ENCODE measurements at regions not wholly inside any gene's neighbourhood (a gene's known extent, or its start where the extent isn't known, plus 50 kb on each side); places are given as distances from the start of the nearest gene placed in this dataset.
"Not testable (repeated sequence)": the region's sequence is repeated elsewhere in the genome, so short reads cannot be mapped to it uniquely, and the experiment has no call there.

DNA sequence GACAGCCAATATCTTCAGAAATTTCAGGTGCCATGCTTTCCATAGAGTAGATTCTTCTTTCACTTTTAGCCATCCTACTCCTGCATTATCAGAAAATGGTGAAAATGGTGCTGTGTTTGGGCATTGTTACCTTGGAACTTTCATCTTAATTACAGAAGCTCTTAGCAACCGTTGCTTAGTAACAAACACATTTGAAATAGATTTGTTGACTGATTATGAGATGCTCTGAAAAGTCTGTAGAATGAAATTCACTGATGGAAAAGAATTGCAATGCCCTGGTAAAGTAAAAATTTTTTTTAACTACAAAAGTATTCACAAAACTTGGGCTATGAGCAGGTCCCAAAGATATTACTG is 249.3 kb upstream of the NEBL start:
- in situ Hi-C loops (cut with HindIII; ENCODE audit: low pct_ligation_motif_present, low pct_unique_long_range_greater_than_20kb, low sequenced_read_pairs), result no loop called here

DNA sequence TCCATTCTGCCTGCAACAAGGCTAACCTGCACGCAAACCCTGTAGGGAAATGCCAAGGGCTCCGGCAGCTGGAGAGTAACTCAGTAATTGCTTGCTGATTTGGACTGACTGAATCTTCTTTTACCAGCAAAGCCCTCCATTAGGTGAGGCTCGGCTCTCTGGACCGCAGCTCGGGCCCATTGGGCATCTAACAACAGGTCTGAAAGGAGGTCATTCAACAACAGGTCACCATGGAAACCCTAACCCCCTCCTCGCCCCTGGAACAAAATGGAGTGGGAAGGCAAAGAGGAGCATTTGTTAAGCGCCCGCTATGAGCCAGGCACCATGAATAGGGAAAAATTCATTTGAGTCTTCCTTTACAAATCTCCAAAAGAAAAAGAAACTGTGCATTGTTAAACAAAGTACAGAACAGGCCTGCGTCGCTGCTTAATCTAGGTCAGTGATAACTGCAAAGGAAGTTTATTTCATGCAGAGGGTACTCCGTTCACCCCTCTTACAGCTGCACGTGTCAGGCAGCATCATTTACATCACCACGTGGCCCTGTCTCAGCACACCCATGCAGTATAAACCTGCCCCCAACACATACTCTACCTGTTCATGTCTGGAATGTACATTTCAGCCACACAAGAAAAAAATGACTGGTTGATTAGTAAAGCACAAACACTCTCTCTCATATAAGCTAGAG is 248.8 kb upstream of the NEBL start:
- no peak for DNase-seq
- in situ Hi-C loops (cut with HindIII; ENCODE audit: low pct_ligation_motif_present, low pct_unique_long_range_greater_than_20kb, low sequenced_read_pairs), result no loop called here

More for the DNA sequence above, 249.3 kb upstream of the NEBL start:
- no peak for DNase-seq

DNA sequence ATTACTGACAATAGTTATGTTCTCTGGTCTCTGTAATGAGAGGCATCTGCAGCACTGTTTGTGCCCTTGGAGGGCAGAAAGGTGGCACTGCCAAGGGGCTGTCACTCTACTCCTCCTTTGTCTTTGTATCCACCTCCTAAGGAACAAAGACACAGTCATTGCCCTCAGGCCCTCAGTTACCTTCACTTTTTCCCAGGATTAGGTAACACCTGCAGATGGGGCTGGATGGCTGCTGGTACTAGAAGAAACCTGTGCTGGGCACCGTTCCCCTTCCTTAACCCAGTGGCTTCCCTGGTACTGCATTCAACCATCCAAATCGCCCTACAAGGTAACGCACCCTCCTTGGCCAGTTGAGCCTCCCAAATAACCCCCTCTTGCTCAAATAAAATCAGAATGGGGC is 246.9 kb upstream of the NEBL start:
- DNase-seq, result no peak
- in situ Hi-C loops (cut with HindIII; ENCODE audit: low pct_ligation_motif_present, low pct_unique_long_range_greater_than_20kb, low sequenced_read_pairs), result no loop called here

DNA sequence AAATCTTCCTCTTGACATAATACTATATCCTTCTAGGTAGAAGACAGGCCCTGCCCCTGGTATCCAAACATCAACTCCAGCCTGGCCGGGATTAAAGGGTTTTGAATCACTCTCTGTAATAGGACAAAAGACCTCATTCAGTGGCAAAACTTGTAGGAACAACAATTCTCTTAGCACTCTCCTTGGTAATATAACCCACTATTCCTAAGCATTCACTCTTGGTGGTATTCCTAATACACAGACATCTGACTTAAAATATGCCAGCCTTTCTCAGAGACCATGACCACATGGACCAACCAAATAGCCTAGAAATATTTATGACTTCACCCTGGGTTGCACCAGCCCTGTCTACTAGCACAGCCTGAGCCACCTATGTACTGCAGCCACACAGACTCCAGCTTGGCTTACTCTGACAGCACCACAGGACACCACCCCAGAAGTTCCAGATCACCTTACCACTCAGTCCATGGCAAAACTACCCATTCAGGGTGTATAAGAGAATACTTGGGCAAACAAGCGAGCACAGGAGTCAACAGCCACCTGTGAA is 244.9 kb upstream of the NEBL start:
- in situ Hi-C loops (cut with HindIII; ENCODE audit: low pct_ligation_motif_present, low pct_unique_long_range_greater_than_20kb, low sequenced_read_pairs), result no loop called here
- DNase-seq, result no peak

DNA sequence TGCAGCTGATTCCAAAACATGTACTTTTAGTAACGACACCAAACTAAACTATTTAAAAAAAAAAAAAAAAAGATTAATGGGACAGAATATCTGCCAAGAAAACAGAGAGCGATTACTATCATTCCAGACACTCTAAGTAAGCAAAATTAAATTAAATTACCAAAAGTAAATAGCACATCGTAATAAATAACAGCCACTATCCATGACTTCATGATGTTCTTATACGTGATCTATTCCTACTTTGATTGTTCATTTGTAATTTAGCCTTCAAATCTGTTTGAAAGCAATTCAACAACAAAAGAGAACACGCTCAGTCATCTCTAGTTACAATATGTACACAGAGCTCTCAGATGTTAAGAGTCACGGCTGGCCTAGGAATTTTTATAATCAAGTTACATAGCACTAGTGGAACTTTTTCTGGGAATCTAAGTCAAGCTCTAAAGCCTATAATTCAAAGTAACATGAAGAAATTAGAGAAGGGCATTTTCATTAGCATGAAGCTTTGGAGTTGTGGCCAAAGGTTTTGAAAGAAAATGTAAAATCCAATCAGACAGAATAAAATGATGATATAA is 241.7 kb upstream of the NEBL start:
- in situ Hi-C loops (cut with HindIII; ENCODE audit: low pct_ligation_motif_present, low pct_unique_long_range_greater_than_20kb, low sequenced_read_pairs), result no loop called here
- DNase-seq, result no peak

DNA sequence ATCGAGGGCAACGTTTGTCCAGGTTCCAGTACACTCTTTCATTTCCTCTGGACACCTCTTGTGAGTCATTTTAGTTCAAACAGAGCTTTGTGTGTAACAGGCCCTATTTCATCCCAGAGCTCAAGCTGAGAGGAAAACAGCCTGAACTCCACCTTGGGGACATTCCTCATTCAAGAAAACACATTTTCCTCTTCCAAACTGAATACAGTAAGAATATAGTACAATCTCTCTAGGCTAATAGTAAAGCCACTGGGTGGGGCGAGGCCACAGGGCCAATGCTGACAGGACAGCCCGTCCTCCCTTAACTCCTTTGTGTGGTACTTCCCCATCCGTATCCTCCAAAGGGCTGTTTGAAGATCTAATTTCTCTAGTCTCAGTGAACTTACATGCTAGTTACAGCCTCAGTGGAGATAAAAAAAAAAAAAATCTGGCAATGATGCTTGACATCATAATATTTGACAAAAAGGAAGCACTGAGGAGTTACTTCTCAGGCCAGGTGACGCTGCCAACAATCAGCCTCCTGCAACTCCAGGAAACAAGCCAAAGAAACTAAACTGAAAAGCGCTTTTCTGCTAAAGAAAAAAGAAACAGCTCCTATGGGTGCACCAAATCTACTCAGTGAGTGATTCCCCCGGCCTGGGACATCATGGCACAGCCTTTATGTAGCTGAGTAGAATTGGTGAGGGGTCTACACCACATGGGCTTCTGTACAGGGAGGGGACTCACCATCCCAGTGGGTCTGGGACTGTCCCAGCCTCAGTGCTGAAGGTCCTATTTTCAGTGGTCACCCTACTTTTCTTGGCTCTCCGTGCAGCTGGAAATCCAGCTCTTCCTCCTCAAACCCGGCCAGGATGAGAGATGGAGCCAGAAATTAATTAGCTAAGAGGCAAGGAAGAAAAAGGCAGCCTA is 238.2 kb upstream of the NEBL start:
- no peak for DNase-seq
- in situ Hi-C loops (cut with HindIII; ENCODE audit: low pct_ligation_motif_present, low pct_unique_long_range_greater_than_20kb, low sequenced_read_pairs), result no loop called here

DNA sequence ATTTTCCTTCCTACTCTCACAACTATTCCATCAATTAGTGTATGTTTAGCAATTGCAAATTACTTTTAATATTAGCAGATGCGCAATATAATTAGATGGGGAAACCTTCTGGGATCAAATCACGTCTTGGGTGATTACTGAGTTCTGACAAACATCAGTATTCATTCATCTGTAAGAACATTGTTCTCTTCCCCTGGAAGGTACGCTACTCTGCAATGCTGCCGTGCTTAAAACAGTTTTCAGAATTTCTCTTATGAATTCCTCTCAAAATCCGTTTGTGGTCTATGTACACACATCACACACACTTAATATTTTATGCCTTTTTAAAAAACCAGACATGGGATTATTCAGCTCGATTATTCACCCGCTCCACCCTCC is 237.5 kb upstream of the NEBL start:
- no peak for DNase-seq
- in situ Hi-C loops (cut with HindIII; ENCODE audit: low pct_ligation_motif_present, low pct_unique_long_range_greater_than_20kb, low sequenced_read_pairs), result no loop called here

DNA sequence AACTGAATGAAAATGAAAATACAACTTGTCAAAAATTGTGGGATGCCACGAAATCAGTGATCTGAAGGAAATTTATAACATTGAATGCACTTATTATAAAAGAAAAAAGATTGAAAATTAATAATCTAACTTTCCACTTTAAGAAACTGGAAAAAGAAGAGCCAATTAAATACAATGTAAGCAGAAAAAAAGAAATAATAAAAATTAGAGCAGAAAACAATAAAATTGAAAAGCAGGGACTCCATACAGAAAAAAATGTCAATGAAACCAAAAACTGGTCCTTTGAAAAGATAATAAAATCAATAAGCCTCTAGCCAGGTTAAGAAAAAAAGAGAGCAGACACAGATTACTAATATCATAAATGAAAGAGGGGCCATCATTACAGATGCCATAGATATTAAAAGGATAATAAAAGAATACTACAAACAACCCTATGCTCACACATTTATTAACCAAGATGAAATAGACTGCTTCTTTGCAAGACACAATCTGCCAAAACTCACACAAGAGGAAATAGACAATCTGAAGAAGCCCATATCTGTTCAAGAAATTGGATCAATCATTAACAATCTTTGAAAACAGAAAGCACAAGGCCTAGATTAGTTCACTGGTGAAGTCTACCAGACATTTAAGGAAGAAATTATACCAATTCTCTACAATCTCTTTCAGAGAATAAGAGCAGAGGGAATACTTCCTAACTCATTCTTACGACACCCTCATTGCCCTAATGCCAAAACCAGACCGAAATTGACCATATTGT is 233.8 kb upstream of the NEBL start:
- DNase-seq, result no peak
- in situ Hi-C loops (cut with HindIII; ENCODE audit: low pct_ligation_motif_present, low pct_unique_long_range_greater_than_20kb, low sequenced_read_pairs), result no loop called here

DNA sequence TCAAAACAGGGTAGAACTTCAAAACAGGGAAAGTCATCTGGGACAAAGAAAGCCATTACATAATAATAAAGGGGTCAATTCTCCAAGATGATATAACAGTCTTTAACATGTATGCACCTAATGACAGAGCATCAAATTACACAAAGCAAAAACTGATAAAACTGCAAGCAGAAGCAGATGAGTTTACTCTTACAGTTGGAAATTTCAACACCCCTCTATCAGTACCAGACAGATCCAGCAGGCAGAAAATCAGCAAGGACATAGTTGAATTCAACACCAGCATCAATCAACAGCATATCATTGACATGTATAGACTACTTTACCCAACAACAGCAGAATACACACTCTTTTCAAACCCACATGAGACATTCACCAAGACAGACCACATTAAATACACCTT is 233.0 kb upstream of the NEBL start:
- DNase-seq, result no peak
- in situ Hi-C loops (cut with HindIII; ENCODE audit: low pct_ligation_motif_present, low pct_unique_long_range_greater_than_20kb, low sequenced_read_pairs), result no loop called here

DNA sequence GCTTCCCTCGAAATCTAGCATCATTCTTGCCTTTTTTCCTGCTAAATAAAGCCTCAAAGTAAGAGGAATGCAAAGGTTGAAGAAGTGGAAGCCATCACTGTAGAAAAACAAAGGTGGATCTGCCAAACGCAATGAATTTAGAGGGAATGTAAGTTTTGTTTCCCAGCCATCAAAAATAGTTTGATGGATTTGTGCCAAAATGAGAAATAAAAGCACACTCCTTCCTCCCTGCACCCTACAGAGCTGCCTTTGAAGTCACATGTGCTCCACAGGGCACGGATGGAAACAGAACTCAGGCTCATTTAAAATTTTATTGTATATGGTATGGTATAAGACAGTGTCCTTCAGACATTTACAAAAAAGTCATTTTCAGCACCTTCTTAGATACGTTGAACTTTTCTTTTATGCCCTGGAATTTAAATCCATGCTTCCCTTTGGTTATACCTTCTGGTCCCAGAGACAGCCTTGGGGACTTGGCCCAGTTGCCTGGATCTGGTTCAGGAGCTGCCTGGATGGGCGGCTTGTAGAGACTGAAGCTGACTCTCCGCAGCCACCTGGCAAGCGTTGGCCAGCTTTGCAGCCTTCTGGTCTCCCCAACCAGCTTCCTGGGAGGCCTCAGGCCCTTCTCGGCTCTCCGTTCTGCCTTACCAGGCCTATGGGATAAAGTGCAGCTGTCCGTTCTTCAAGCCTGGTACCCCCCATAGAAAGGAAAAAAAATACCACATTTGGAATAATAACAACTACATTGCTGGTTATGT is 228.5 kb upstream of the NEBL start:
- DNase-seq, result no peak
- in situ Hi-C loops (cut with HindIII; ENCODE audit: low pct_ligation_motif_present, low pct_unique_long_range_greater_than_20kb, low sequenced_read_pairs), result no loop called here

DNA sequence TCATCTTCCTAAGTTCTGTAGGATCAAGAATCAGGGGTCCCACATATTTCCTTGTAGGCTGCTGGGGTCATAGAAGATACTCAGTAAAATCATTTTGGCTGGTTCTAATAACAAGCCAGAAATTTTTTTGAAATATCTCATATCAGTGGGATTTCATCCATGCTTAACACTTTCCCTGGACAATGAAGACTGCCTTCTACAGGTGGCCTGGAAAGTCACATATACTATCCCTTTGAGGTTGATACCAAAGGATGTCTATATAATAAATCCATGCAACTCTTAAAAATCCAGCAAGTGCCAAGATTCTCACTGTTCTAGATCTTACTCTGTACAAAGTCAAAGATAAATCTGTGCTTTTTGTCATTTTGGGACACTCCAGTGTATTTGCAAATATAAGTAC is 225.8 kb upstream of the NEBL start:
- in situ Hi-C loops (cut with HindIII; ENCODE audit: low pct_ligation_motif_present, low pct_unique_long_range_greater_than_20kb, low sequenced_read_pairs), result no loop called here
- DNase-seq, result no peak

DNA sequence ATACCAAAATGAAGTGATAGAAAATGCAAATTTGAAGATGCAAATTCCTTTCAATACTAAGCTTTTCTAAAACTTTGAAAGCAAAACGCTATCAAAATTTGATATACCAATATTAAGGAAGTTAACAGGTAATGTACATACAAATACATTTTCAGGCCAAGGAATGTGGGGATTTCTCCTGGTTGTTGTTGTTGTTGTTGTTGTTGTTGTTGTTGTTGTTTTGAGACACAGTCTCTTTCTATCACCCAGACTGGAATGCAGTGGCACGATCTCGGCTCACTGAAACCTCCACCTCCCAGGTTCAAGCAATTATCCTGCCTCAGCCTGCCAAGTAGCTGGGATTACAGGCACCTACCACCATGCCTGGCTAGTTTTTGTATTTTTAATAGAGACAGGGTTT is 224.7 kb upstream of the NEBL start:
- in situ Hi-C loops (cut with HindIII; ENCODE audit: low pct_ligation_motif_present, low pct_unique_long_range_greater_than_20kb, low sequenced_read_pairs), result not testable (repeated sequence)

DNA sequence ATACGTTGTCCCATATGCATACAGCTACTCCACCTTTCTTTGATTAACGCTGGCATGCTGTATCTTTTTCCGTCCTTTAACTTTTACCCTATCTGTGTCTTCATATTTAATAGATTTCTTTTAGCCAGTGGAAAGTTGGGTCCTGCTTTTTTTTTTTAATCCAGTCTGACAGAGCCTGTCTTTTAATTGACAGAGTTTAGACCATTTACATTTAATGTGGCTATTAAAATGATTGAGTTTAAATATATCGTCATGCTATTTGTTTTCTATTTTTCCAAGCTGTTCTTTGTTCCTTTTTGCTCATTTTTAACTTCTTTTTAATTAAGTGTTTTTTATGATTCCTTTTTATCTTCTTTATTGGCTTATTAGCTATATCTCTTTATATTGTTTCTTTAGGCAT is 217.6 kb upstream of the NEBL start:
- in situ Hi-C loops (cut with HindIII; ENCODE audit: low pct_ligation_motif_present, low pct_unique_long_range_greater_than_20kb, low sequenced_read_pairs), result no loop called here
- DNase-seq, result no peak

More for the DNA sequence above, 224.7 kb upstream of the NEBL start:
- not testable (repeated sequence) for DNase-seq

DNA sequence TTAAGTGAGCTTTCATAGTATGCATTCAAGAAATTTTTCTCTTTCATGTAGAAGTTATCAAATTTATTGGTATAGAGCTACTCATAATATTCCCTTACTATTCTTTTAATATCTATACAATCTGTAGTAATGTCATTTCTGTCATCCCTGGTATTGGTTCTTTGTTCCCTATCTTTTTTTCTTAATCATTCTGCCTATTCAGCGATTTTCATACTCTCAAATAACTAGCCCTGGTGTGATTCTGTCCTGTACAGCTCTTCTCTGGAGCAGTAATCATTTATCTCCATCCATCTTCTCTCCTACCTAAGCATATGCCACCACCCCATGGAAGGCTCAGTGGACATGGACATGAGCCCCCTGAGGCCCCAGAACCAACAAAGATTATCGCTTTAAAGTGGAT is 213.2 kb upstream of the NEBL start:
- DNase-seq, result no peak
- in situ Hi-C loops (cut with HindIII; ENCODE audit: low pct_ligation_motif_present, low pct_unique_long_range_greater_than_20kb, low sequenced_read_pairs), result no loop called here

DNA sequence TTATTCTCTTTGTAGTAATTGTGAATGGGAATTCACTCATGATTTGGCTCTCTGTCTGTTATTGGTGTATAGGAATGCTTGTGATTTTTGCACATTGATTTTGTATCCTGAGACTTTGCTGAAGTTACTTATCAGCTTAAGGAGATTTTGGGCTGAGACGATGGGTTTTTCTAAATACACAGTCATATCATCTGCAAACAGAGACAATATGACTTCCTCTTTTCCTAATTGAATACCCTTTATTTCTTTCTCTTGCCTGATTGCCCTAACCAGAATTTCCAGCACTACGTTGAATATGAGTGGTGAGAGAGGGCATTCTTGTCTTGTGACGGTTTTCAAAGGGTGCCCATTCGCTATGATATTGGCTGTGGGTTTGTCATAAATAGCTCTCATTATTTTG is 209.8 kb upstream of the NEBL start:
- in situ Hi-C loops (cut with HindIII; ENCODE audit: low pct_ligation_motif_present, low pct_unique_long_range_greater_than_20kb, low sequenced_read_pairs); DNase-seq: not testable (repeated sequence)

DNA sequence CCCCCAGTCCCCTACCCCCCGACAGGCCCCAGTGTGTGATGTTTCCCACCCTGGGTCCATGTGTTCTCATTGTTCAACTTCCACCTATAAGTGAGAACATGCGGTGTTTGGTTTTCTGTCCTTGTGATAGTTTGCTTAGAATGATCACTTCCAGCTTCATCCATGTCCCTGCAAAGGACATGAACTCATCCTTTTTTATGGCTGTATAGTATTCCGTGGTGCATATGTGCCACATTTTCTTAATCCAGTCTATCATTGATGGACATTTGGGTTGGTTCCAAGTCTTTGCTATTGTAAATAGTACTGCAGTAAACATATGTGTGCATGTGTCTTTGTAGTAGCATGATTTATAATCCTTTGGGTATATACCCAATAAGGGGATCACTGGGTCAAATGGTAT is 208.2 kb upstream of the NEBL start:
- in situ Hi-C loops (cut with HindIII; ENCODE audit: low pct_ligation_motif_present, low pct_unique_long_range_greater_than_20kb, low sequenced_read_pairs); DNase-seq: not testable (repeated sequence)

DNA sequence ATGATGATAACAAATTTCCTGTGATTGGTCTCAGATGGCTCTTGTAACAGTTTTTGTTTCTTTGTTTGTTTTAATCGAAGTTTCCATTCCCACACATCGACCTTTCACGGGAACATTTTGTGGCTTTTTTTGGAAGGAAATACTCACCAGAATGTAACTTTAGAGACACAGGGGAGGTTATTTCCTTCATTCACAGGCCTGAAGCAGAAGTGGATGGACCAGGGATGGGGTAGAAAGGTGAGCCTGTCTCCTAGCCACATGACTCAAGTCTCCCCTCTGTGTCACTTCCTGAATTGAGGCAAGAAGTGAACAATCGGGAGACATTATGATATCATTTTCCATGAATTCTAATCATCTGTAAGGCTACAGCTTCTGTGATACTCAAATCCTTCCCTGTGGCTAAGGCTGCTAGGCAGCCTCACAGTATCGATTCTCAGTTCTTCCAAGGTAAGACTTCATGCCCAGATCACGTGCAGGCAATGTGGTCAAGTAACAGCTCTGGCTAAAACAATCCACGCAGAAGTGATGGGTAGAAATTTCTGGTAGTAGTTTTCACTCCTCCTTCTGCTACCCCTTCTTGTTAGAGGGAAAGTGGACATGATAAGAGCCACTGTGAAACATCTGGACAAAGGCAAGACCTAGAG is 203.9 kb upstream of the NEBL start:
- DNase-seq, result no peak
- in situ Hi-C loops (cut with HindIII; ENCODE audit: low pct_ligation_motif_present, low pct_unique_long_range_greater_than_20kb, low sequenced_read_pairs), result no loop called here

DNA sequence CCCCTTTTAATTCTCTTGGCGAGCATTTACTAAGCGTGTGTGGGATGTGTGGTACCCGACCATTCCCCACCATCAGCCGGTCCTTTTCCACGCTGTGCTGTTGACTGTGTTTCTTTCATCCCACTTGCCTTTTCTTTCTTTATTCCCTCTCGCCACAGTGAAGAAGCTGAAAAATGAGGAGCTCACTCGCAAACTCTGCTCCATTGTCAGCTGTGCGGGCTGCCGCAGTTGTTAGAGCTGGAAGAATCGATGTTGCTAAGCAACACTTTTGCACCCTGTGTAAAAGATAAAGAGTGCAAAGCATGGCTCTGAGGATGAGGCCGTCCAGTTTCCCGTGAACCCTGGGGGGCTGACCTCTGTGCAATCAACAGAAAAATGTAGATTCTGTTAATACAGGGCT is 203.1 kb upstream of the NEBL start:
- no peak for DNase-seq
- in situ Hi-C loops (cut with HindIII; ENCODE audit: low pct_ligation_motif_present, low pct_unique_long_range_greater_than_20kb, low sequenced_read_pairs), result no loop called here

Measured in ACHN (cell line).